HG02623 (cell line): ENCODE measurements at regions not wholly inside any gene's neighbourhood (a gene's known extent, or its start where the extent isn't known, plus 50 kb on each side); places are given as distances from the start of the nearest gene placed in this dataset.

Source experiments
- ATAC-seq: cut with Tn5 transposase; IDR thresholded peaks from one replicate; pipeline ENCODE4 v1.9.1; 2021; ENCODE audit warnings: moderate library complexity; ENCODE audit not compliant: unreplicated experiment

GRCh38 chr4:22030881-22031280 lies 82.3 kb upstream of the KCNIP4 start:
- no peak for ATAC-seq

- no peak for ATAC-seq
These were observed 81.7 kb upstream of the KCNIP4 start for GRCh38 chr4:22030307-22030706.

GRCh38 chr4:22029803-22030202 lies 81.2 kb upstream of the KCNIP4 start:
- no peak for ATAC-seq

GRCh38 chr4:22021106-22021505 lies 72.5 kb upstream of the KCNIP4 start:
- ATAC-seq = no peak

GRCh38 chr4:22020129-22020528 lies 71.6 kb upstream of the KCNIP4 start:
- no peak for ATAC-seq

GRCh38 chr4:22019676-22020075 lies 71.1 kb upstream of the KCNIP4 start:
- no peak for ATAC-seq

DNA sequence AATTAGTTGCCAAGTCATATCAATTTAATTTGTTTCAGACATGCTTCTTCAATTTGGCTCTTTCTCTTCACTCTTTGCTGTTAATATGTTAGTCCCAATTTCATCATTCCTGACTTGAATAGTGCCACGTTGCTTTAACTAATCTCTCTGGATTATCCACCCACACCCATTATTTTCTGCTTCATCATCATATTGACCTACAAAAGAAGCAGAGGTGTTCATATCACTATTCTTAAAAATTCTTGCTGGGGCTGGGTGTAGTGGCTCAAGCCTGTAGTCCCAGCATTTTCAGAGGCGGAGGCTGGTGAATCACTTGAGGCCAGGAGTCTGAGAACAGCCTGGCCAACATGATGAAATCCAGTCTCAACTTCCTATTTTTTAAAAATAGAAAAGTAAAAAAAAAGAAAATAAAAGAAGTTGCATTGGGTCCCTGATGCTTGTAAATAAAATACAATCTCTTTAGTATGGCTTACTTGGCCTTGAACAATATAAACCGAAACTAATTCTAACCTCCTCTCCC lies 65.7 kb upstream of the KCNIP4 start:
- ATAC-seq = no peak

DNA sequence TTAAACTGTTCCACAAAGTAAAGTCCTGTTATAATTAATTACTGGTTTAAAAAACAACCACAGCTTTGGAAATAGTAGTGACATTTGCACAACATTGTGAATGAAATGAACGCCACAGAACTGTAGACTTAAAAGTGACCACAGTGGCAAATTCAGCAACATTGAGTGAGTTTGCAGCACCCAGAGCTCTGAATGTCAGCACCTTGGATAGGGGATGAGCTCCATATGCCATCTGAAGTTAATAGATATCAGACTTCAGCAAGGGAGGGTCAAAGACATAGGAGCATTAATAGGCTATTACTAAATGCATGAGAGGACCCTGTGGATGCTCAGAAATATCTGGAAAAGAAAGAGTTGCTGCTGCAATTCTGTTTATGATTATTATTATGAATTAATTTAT lies 55.3 kb upstream of the KCNIP4 start:
- no peak for ATAC-seq
